ENCODE measurements at regions not wholly inside any gene's neighbourhood (a gene's known extent, or its start where the extent isn't known, plus 50 kb on each side); places are given as distances from the start of the nearest gene placed in this dataset.

DNA sequence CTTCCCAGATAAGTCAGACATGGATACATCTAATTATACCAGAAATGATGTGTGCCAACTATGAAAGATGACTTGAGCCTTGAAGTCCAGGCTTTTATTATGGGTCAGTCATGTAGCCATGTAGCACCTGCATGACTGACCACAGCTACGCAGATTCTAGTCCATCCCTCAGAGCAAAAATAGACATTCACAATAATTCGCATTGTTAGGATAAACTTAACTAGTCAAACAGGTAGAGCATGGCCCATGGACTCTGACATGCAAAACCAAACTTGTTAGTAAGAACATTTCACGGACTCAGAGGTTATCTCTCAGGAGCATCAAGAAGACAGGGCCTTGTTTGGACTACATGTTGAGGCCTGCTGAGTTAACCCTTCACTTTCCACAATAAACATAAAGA, 132.6 kb downstream of the PWWP3B start:
- TF ChIP-seq, protein P1, sequence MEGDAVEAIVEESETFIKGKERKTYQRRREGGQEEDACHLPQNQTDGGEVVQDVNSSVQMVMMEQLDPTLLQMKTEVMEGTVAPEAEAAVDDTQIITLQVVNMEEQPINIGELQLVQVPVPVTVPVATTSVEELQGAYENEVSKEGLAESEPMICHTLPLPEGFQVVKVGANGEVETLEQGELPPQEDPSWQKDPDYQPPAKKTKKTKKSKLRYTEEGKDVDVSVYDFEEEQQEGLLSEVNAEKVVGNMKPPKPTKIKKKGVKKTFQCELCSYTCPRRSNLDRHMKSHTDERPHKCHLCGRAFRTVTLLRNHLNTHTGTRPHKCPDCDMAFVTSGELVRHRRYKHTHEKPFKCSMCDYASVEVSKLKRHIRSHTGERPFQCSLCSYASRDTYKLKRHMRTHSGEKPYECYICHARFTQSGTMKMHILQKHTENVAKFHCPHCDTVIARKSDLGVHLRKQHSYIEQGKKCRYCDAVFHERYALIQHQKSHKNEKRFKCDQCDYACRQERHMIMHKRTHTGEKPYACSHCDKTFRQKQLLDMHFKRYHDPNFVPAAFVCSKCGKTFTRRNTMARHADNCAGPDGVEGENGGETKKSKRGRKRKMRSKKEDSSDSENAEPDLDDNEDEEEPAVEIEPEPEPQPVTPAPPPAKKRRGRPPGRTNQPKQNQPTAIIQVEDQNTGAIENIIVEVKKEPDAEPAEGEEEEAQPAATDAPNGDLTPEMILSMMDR (IDR thresholded peaks at IDR 0.05; ENCODE audit: borderline replicate concordance, insufficient read depth, low read depth, low read length) = no peak
- H3K4me3 ChIP-seq (ENCODE audit: low read depth, low read length) = no peak overlapping the region

DNA sequence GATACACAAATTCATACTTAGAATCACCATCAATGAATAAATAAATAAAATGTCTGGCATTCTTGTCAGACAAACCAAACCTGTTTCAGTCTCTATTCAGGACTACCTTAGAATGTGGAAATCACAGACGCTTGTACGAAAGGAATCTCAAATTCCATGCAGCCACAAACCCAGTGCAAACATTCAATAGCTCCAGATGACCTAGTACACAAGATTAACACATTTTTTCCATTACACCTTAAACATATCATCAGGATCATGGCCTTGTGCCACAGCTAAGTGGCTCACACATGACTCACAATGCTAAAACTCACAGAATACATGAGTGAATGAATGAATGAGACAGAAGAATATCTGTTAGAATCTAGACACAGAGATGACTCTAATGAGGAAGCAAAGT, 134.2 kb downstream of the PWWP3B start:
- TF ChIP-seq, protein P1 (IDR thresholded peaks at IDR 0.05; ENCODE audit: borderline replicate concordance, insufficient read depth, low read depth, low read length) = no peak

DNA sequence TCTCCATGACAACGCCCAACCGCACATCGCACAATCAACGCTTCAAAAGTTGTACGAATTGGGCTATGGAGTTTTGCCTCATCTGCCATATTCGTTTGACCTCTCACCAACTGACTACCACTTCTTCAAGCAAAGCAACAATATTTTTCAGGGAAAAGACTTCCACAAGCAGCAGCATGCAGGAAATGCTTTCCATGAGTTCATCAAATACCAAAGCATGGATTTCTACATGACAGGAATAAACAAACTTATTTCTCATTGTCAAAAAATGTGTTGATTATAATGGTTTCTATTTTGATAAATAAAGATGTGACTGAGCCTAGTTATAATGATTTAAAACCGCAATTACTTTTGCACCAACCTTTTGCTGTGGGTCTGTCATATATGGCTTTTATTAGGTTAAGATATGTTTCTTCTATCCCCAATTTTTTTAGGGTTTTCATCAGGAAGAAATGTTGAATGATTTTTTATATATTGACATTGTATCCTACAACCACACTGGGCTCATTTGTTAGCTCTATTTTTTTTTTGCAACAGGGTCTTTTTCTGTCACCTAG, 138.4 kb downstream of the PWWP3B start:
- no peak overlapping the region for H3K4me3 ChIP-seq (ENCODE audit: low read depth, low read length)
- TF ChIP-seq, protein P1 (IDR thresholded peaks at IDR 0.05; ENCODE audit: borderline replicate concordance, insufficient read depth, low read depth, low read length) = no peak

More for the DNA sequence above, 134.2 kb downstream of the PWWP3B start:
- H3K4me3 ChIP-seq (ENCODE audit: low read depth, low read length) = no peak overlapping the region

DNA sequence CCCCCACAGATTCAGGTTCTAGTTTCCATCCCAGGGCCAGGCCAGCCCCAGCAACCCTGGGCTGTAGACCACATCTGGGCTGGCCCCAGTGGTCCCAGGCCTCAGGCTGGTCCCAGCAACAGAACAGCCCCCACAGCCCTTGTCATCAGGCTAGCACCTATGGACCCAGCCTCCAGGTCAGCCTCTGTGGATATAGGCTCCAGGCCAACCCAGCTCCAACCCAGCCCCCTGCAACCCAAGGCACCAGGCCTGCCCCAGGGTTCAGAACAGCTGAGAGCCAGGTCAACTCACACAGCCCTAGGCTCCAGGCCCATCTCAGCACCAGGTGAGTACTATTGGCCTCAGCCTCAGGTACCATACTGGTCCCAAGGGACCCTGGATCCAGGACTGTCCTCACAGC, 155.3 kb downstream of the PWWP3B start:
- TF ChIP-seq, protein P1 (IDR thresholded peaks at IDR 0.05; ENCODE audit: borderline replicate concordance, insufficient read depth, low read depth, low read length) = no peak
- H3K4me3 ChIP-seq (ENCODE audit: low read depth, low read length) = no peak overlapping the region

DNA sequence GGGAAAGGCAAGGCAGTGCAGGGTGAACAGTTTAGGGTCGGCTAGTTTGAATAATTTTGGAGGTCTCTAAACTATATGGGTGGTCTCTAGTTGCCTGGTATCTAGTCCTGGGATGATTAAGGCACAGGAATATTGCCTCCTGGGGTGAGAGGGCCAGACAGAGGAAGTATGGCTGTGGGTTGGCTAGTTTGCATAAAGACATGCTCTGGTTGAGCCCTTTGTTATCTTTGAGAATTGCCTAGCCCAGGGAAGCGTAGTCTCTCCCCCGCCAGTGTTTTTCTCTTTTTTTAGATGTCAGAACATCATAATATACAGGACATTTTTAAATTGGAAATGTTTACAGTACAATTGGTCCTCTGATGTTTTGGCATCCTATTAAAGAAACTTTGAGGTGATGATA, 163.5 kb downstream of the PWWP3B start:
- TF ChIP-seq, protein P1 (IDR thresholded peaks at IDR 0.05; ENCODE audit: borderline replicate concordance, insufficient read depth, low read depth, low read length) = no peak
- H3K4me3 ChIP-seq (ENCODE audit: low read depth, low read length) = no peak overlapping the region

DNA sequence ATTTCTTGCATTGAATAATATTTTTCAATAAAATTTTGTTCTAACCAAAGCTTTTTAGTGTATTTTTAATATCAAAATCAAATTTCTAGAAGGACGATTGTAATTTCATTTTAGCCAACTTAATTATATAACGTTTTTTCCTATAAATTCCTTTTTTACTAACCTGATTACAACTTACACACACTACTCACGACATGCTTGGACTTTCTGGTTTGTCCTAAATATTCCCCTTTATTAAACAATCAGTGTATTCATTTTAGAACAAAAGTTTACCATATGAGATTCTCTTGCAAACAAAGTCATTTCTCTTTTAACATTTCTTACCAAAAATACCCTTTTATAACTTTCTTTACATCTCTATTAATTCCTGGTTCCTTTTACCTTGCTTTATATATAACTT, 173.7 kb downstream of the PWWP3B start:
- H3K4me3 ChIP-seq (ENCODE audit: low read depth, low read length) = no peak overlapping the region
- TF ChIP-seq, protein P1 (IDR thresholded peaks at IDR 0.05; ENCODE audit: borderline replicate concordance, insufficient read depth, low read depth, low read length) = no peak

DNA sequence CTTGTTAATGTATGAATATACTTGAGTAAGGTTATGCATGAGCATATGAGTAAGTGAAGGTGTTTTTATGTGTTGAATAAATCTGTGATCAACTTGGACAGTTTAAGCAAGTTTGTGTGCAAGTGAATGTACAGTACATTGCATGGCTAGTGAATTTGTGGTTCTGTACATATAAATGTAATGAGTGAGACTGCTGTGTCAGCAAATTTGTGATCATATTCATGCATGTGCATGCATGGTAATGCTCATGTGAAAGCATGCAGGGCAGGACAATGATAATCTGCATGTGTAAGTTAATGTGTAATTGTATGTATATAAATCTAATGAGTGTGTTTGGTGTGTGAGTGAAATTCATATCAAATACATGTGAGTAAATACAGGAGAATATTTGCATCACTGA, 188.5 kb downstream of the PWWP3B start:
- H3K4me3 ChIP-seq (ENCODE audit: low read depth, low read length) = no peak overlapping the region
- TF ChIP-seq, protein P1 (IDR thresholded peaks at IDR 0.05; ENCODE audit: borderline replicate concordance, insufficient read depth, low read depth, low read length) = no peak
